ENCODE measurements at regions not wholly inside any gene's neighbourhood (a gene's known extent, or its start where the extent isn't known, plus 50 kb on each side); places are given as distances from the start of the nearest gene placed in this dataset.

DNA sequence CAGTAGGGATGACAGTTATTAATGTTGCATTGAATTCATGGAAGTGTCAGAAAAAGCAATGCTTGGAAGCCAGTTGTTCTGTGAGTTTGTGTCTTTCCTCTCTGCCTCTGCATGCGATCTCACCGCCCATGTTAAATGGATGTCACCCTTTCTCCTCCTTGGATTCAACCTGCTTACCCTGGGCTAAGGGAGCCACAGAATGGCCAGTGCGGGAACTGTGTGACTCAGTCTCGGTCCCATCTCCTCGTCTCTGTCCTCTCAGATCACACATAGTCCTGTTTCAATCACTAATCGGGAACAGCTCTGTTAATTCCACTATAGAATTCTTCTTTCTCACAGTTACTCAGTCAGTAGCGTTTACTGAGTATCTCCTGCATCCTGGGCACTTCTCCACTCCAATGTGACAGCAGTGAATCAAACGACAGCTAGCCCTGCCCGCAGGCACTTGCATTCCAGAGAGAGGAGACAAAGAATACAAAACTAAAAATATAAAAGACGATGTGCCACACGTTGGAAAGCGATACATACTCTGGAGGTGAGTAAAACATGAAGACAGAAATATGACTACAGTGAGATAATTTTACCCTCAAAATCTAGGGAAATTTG, 53.6 kb upstream of the TLR3 start:
- DNase-seq (ENCODE audit: low spot score): no peak
- no peak overlapping the region for H3K4me3 ChIP-seq
- H3K27ac ChIP-seq: no peak overlapping the region
- TF ChIP-seq, protein P1, sequence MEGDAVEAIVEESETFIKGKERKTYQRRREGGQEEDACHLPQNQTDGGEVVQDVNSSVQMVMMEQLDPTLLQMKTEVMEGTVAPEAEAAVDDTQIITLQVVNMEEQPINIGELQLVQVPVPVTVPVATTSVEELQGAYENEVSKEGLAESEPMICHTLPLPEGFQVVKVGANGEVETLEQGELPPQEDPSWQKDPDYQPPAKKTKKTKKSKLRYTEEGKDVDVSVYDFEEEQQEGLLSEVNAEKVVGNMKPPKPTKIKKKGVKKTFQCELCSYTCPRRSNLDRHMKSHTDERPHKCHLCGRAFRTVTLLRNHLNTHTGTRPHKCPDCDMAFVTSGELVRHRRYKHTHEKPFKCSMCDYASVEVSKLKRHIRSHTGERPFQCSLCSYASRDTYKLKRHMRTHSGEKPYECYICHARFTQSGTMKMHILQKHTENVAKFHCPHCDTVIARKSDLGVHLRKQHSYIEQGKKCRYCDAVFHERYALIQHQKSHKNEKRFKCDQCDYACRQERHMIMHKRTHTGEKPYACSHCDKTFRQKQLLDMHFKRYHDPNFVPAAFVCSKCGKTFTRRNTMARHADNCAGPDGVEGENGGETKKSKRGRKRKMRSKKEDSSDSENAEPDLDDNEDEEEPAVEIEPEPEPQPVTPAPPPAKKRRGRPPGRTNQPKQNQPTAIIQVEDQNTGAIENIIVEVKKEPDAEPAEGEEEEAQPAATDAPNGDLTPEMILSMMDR (IDR thresholded peaks at IDR 0.05): no peak

DNA sequence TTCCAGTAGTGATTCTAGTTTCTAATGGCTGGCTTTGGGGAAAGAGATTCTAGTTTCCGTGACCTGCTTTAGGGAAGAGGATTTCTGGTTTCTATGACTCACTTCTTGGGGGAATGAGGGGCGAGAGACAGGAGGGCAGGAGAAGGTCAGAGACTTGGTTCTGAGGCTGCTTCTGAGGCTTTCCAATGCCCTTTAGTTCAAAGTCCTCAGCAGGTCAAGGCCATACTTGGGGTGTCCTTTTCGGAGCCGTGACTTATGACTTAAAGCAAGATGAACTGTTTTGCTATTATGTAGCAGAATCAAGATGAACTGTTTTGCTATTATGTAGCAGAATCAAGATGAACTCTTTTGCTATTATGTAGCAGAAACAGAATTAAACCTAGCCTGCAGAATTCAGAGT, 52.2 kb upstream of the TLR3 start:
- TF ChIP-seq, protein P1 (IDR thresholded peaks at IDR 0.05): no peak
- no peak for DNase-seq (ENCODE audit: low spot score)

DNA sequence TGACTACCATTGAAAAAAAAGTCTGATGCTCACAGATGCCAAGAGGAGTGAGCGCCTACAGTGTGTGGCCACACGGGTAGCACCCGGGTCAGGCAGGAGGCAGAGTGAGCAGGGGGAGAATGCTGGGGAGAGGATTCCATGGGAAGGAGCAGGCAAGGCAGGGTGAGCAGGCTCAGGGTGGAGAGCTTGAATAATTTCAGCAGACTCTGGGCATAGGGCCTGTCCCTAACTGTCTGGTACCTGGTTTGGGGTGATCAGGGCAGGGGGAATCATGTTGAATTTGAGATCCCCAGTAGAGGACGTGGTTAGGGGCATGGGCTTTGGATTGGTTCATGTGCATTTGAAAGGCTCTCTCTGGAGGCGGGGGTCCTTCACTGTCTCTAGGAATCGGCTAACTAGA, 51.2 kb upstream of the TLR3 start:
- H3K4me3 ChIP-seq: no peak overlapping the region
- no peak for DNase-seq (ENCODE audit: low spot score)
- no peak overlapping the region for H3K27ac ChIP-seq
- TF ChIP-seq, protein P1 (IDR thresholded peaks at IDR 0.05): no peak

More for the DNA sequence above, 52.2 kb upstream of the TLR3 start:
- H3K27ac ChIP-seq: no peak overlapping the region
- H3K4me3 ChIP-seq: no peak overlapping the region

DNA sequence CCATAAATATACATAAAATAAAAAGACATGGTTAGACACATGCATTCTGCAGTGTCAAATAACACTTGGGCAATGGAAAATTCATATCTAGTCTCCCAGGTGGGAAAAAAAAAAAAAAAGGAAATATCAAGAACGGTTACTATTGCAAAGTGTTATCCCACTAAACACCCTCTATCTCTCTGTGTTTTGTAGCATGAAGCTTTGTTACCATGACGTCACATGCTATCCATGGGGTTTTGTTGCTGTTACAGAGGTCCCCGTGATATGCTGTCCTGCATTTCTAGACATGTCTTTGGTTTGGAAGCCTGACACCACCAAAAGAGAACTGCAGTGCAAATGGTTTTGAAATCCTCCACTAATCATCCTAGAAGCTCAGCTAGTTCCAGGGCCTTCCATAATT, 50.7 kb upstream of the TLR3 start:
- no peak for DNase-seq (ENCODE audit: low spot score)
- TF ChIP-seq, protein P1 (IDR thresholded peaks at IDR 0.05): no peak
- Histone ChIP-seq H3K27ac (no peak overlapping the region), H3K4me3 (no peak overlapping the region)

DNA sequence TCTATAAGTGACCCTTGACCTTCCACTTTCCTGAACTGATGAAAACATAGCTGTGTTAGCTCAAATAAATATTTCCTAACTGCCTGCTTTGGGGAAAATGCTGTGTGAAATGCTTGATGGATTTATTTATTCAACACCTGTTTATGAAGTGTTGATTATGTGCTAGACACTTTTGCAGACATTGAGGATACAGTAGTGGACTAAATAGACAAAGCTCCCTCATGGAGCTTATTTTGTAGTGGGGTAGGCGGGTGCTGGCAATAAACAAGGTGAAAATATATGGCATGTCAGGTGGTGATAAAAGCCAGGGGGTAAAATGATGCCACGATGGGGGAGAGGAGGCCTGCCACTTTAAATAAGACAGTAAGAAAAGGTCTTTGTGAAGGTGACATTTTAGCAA, 50.2 kb upstream of the TLR3 start:
- no peak for DNase-seq (ENCODE audit: low spot score)
- no peak overlapping the region for H3K27ac ChIP-seq
- TF ChIP-seq, protein P1 (IDR thresholded peaks at IDR 0.05): no peak
- no peak overlapping the region for H3K4me3 ChIP-seq
